ENCODE measurements at regions not wholly inside any gene's neighbourhood (a gene's known extent, or its start where the extent isn't known, plus 50 kb on each side); places are given as distances from the start of the nearest gene placed in this dataset.

- TF ChIP-seq POLR2A (IDR thresholded peaks at IDR 0.05; ENCODE audit: low read depth, low read length) (no peak), CTCF (IDR thresholded peaks at IDR 0.05; ENCODE audit: extremely low read depth in 1 of 2, insufficient read depth in 1 of 2, low read depth in 1 of 2, low read length in 2 of 2) (no peak), POLR2AphosphoS5 (IDR thresholded peaks at IDR 0.05; ENCODE audit: insufficient read depth, low read depth, low read length) (no peak), EZH2 (IDR thresholded peaks at IDR 0.05; ENCODE audit: borderline replicate concordance, low read depth, low read length, severe bottlenecking) (no peak)
These were observed 2138.3 kb upstream of the DEFB115 start for GRCh38 chr20:29119141-29119540.

Measured in endothelial cell of umbilical vein (primary cell).